ENCODE measurements at regions not wholly inside any gene's neighbourhood (a gene's known extent, or its start where the extent isn't known, plus 50 kb on each side); places are given as distances from the start of the nearest gene placed in this dataset.
"Not testable (repeated sequence)": the region's sequence is repeated elsewhere in the genome, so short reads cannot be mapped to it uniquely, and the experiment has no call there.

GRCh38 chr3:6435951-6436350 lies 425.0 kb upstream of the GRM7 start:
- DNase-seq (ENCODE audit: low spot score), result no peak

DNA sequence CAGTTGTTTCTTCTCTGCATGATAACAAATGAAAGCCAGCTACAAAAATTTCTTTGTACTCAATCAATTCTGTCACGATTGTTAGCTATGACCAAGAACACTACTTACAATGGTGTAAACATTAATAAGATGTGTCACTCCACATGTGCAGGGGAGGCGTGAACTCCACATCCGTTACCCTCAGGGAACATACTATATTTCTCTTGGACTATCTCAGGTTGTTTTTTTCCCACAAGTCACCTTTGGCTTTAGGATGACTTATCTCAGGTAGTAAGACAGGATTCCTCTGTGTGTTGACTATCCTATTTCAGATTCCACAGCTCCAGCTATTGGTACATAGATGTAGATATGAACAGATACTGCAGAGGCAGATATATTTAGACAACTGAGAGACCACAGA lies 423.3 kb upstream of the GRM7 start:
- DNase-seq (ENCODE audit: low spot score), result no peak

GRCh38 chr3:6438031-6438430 lies 422.9 kb upstream of the GRM7 start:
- no peak for DNase-seq (ENCODE audit: low spot score)

DNA sequence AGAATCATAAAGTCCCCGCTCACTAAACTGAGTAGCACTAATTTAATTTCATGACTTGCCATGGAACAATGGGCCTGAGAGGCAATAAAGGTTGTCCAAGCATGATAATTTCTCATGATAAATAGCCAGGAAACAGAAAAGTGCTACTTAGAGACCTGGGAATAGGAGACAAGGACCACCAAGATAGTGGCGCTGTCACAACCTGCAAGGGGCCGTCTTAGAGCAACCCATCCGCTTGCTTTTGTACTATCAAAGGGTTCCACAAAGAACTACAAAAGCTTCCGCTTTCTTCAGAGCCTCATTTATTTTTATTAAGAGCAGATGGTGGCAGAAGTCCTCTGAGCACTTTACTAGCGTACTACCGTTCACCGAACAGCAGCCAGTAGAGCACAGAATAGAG lies 421.7 kb upstream of the GRM7 start:
- DNase-seq (ENCODE audit: low spot score), result no peak

- DNase-seq (ENCODE audit: low spot score), result no peak
Measured at GRCh38 chr3:6439824-6440223, 421.1 kb upstream of the GRM7 start.

- no peak for DNase-seq (ENCODE audit: low spot score)
Measured at GRCh38 chr3:6444888-6445658, 415.8 kb upstream of the GRM7 start.

GRCh38 chr3:6447166-6447801 lies 413.6 kb upstream of the GRM7 start:
- no peak for DNase-seq (ENCODE audit: low spot score)

- DNase-seq (ENCODE audit: low spot score), result no peak
Measured at GRCh38 chr3:6448011-6448410, 412.9 kb upstream of the GRM7 start.

- DNase-seq (ENCODE audit: low spot score), result no peak
Measured at GRCh38 chr3:6449099-6449498, 411.8 kb upstream of the GRM7 start.

GRCh38 chr3:6452974-6453373 lies 407.9 kb upstream of the GRM7 start:
- no peak for DNase-seq (ENCODE audit: low spot score)

DNA sequence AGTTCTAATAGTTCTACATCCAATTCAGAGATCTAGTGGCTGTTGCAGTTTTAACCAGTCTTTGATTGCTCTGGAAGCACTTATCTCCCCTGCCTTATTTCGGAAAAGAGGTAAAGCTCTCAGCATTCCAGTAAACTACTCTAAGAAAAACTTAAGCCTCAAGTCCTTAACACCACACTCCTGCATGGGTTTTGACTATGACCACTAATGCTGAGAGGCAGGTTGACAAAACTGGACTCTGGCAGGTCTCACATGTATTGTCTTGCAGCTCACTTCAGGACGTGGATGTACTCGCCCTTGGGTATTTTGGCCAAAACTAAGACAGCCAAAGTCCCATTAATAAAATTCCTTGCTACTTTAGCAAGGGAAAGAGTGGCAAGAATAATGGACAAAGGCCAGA lies 405.9 kb upstream of the GRM7 start:
- DNase-seq (ENCODE audit: low spot score), result no peak

DNA sequence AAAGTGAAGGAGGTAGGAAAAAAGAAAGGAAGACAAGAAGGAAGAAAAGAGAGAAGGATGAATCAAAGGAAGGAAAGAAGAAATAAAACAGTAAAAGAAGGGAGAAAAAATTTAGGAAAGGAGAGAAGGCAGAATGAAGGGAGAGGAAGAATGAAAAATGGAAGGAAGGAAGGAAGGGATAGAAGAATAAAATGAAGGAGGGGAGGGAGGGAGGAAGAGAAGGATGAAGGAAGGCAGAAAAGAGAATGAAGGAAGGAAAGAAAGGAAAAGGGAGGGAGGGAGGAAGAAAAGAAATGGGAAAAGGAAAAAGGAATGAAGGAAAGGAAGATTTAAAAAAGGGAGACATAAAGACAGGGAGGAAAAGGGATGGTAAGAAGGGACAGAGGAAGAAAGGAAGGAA lies 393.7 kb upstream of the GRM7 start:
- DNase-seq (ENCODE audit: low spot score), result no peak

- DNase-seq (ENCODE audit: low spot score), result no peak
Measured at GRCh38 chr3:6468589-6468988, 392.3 kb upstream of the GRM7 start.

GRCh38 chr3:6471744-6472143 lies 389.2 kb upstream of the GRM7 start:
- DNase-seq (ENCODE audit: low spot score), result no peak

DNA sequence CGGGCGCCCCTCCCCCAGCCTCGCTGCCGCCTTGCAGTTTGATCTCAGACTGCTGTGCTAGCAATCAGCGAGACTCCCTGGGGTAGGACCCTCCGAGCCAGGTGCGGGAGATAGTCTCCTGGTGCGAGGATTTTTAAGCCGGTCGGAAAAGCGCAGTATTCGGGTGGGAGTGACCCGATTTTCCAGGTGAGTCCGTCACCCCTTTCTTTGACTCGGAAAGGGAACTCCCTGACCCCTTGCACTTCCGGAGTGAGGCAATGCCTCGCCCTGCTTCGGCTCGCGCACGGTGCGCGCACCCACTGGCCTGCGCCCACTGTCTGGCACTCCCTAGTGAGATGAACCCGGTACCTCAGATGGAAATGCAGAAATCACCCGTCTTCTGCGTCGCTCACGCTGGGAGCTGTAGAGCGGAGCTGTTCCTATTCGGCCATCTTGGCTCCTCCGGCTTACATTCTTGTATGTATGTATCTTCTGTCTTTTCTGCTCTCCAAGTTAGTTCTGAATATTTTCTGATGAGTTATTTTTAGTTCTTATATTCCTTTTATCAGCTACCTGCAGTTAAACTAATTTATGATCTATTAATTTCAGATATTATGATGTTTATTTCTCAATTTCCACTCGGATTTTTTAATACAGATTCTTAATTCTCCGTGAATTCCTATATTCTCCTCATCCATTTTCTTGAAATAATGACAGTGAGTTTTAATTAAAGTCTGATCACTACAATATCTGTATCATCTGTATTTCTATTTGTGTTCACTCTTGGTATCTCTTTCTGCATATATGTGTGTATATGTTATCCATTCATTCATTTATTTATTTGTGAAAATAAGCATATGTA lies 370.2 kb upstream of the GRM7 start:
- not testable (repeated sequence) for DNase-seq (ENCODE audit: low spot score)

GRCh38 chr3:6491768-6492167 lies 369.1 kb upstream of the GRM7 start:
- DNase-seq (ENCODE audit: low spot score), result no peak

- no peak for DNase-seq (ENCODE audit: low spot score)
Measured at GRCh38 chr3:6492306-6492705, 368.6 kb upstream of the GRM7 start.

DNA sequence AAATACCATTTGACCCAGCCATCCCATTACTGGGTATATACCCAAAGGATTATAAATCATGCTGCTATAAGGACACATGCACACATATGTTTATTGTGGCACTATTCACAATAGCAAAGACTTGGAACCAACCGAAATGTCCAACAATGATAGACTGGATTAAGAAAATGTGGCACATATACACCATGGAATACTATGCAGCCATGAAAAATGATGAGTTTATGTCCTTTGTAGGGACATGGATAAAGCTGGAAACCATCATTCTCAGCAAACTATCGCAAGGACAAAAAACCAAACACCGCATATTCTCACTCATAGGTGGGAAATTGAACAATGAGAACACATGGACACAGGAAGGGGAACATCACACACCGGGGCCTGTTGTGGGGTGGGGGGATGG lies 362.0 kb upstream of the GRM7 start:
- DNase-seq (ENCODE audit: low spot score), result not testable (repeated sequence)

DNA sequence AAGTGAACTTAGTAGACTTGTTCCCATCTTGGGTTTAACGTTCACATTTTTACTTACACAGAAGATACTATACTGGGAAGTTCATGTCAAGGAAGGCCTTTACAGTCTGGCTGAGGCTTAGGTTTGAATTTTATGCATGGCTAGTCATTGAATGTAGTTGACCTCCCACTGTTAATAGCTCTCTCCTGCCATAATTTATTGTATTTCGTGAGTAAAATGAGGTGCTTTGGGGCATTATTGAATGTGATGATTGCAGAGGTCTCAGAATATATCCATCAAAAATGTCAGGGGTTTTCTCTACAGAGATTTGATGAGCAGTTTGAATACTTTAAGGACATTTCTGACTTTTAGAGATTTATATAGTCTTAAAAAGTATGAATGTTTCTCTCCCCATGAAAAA lies 356.6 kb upstream of the GRM7 start:
- no peak for DNase-seq (ENCODE audit: low spot score)

GRCh38 chr3:6504834-6505233 lies 356.1 kb upstream of the GRM7 start:
- no peak for DNase-seq (ENCODE audit: low spot score)

- DNase-seq (ENCODE audit: low spot score), result no peak
Measured at GRCh38 chr3:6508410-6508759, 352.5 kb upstream of the GRM7 start.

- no peak for DNase-seq (ENCODE audit: low spot score)
Measured at GRCh38 chr3:6509576-6509975, 351.3 kb upstream of the GRM7 start.

DNA sequence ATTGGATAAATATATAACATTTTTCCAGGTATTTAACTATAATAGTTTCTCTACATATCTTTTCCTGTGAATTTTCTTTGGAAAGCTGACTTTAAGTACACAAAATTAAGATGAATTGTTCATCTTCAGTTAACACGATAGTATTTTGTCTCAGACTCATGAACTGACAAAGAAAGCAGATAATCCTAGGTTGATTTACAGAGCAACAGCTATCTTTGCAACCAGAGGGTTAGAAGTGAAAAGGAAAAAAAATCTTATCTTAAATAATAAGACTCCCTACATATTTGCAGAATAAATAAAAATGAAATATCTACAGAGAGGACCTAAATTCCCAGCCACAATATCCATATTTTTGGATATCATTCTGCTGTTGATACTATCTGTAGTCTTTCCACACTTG lies 350.2 kb upstream of the GRM7 start:
- DNase-seq (ENCODE audit: low spot score), result no peak
